ENCODE measurements at regions not wholly inside any gene's neighbourhood (a gene's known extent, or its start where the extent isn't known, plus 50 kb on each side); places are given as distances from the start of the nearest gene placed in this dataset.

- no peak for DNase-seq
Measured at GRCh38 chrX:42616981-42617380, 161.0 kb downstream of the PPP1R2C start.

- no peak for DNase-seq
Measured at GRCh38 chrX:42615161-42615563, 162.8 kb downstream of the PPP1R2C start.

- DNase-seq, result no peak
Measured at GRCh38 chrX:42606591-42606990, 171.4 kb downstream of the PPP1R2C start.

GRCh38 chrX:42604302-42604701, 173.7 kb downstream of the PPP1R2C start:
- DNase-seq, result no peak

- no peak for DNase-seq
Measured at GRCh38 chrX:42603016-42603415, 174.9 kb downstream of the PPP1R2C start.

GRCh38 chrX:42602566-42602965, 175.4 kb downstream of the PPP1R2C start:
- no peak for DNase-seq

GRCh38 chrX:42602136-42602535, 175.8 kb downstream of the PPP1R2C start:
- DNase-seq, result no peak

GRCh38 chrX:42597481-42597880, 180.5 kb downstream of the PPP1R2C start:
- DNase-seq, result no peak

GRCh38 chrX:42585842-42586621, 191.9 kb downstream of the PPP1R2C start:
- no peak for DNase-seq

GRCh38 chrX:42577936-42578470, 200.0 kb downstream of the PPP1R2C start:
- DNase-seq, result no peak

GRCh38 chrX:42567268-42567667, 210.7 kb downstream of the PPP1R2C start:
- no peak for DNase-seq

GRCh38 chrX:42565739-42566138, 212.2 kb downstream of the PPP1R2C start:
- DNase-seq, result no peak

GRCh38 chrX:42546800-42547199, 231.2 kb downstream of the PPP1R2C start:
- no peak for DNase-seq

- no peak for DNase-seq
Measured at GRCh38 chrX:42544883-42545282, 233.1 kb downstream of the PPP1R2C start.

- no peak for DNase-seq
Measured at GRCh38 chrX:42541554-42541953, 236.4 kb downstream of the PPP1R2C start.

GRCh38 chrX:42540146-42540545, 237.8 kb downstream of the PPP1R2C start:
- no peak for DNase-seq

GRCh38 chrX:42538405-42538804, 239.6 kb downstream of the PPP1R2C start:
- no peak for DNase-seq

GRCh38 chrX:42536286-42536685, 241.7 kb downstream of the PPP1R2C start:
- DNase-seq, result no peak

GRCh38 chrX:42535233-42535632, 242.7 kb downstream of the PPP1R2C start:
- no peak for DNase-seq

- no peak for DNase-seq
Measured at GRCh38 chrX:42533761-42534160, 244.2 kb downstream of the PPP1R2C start.

GRCh38 chrX:42531441-42531840, 246.5 kb downstream of the PPP1R2C start:
- no peak for DNase-seq

- DNase-seq, result no peak
Measured at GRCh38 chrX:42530027-42530426, 247.9 kb downstream of the PPP1R2C start.

- DNase-seq, result no peak
Measured at GRCh38 chrX:42524379-42524778, 253.6 kb downstream of the PPP1R2C start.

GRCh38 chrX:42519666-42520231, 258.2 kb downstream of the PPP1R2C start:
- DNase-seq, result no peak

- no peak for DNase-seq
Measured at GRCh38 chrX:42515939-42516338, 262.0 kb downstream of the PPP1R2C start.

Measured in NCI-H345 (cell line).